OCI-LY1 (cell line): ENCODE measurements at regions not wholly inside any gene's neighbourhood (a gene's known extent, or its start where the extent isn't known, plus 50 kb on each side); places are given as distances from the start of the nearest gene placed in this dataset.

Experiments used
- H2AFZ ChIP-seq: fragments of 200-600 bp; sonication (generic), shearing (Covaris generic); 2 replicates; pipeline ENCODE4 v1.6.0; 2014; ENCODE audit warnings: antibody characterized with exemption, mild to moderate bottlenecking, low read length
- H3F3A ChIP-seq: fragments of 200-600 bp; sonication (generic), shearing (Covaris generic); 2 replicates; pipeline ENCODE4 v1.6.0; 2014; ENCODE audit warnings: mild to moderate bottlenecking, antibody characterized with exemption, low read length, moderate library complexity; ENCODE audit not compliant: insufficient read depth
- H3K27ac ChIP-seq: fragments of 200-600 bp; sonication (generic); 2 replicates; pipeline ENCODE4 v1.5.1; 2014; ENCODE audit warnings: low read length, mixed run types, mild to moderate bottlenecking, low read depth; ENCODE audit not compliant: poor library complexity, severe bottlenecking
- H3K27me3 ChIP-seq: fragments of 200-600 bp; sonication (generic); 2 replicates; pipeline ENCODE4 v1.6.0; 2014; ENCODE audit warnings: antibody characterized with exemption, mild to moderate bottlenecking, low read length, moderate library complexity; ENCODE audit not compliant: insufficient read depth
- H3K36me3 ChIP-seq: fragments of 200-600 bp; sonication (generic); 2 replicates; pipeline ENCODE4 v1.6.1; 2014; ENCODE audit warnings: mild to moderate bottlenecking, antibody characterized with exemption, low read length, moderate library complexity, mixed read lengths; ENCODE audit not compliant: insufficient read depth
- H3K4me1 ChIP-seq: fragments of 200-600 bp; sonication (generic); 2 replicates; pipeline ENCODE4 v1.5.1; 2014; ENCODE audit warnings: mild to moderate bottlenecking, low read length, moderate library complexity; ENCODE audit not compliant: insufficient read depth, severe bottlenecking
- H3K4me2 ChIP-seq: fragments of 200-600 bp; sonication (generic), shearing (Covaris generic); 2 replicates; pipeline ENCODE4 v1.6.1; 2014; ENCODE audit warnings: low read length
- H3K4me3 ChIP-seq: fragments of 200-600 bp; sonication (generic); 2 replicates; pipeline ENCODE4 v1.5.1; 2014; ENCODE audit warnings: low read length, low read depth, mild to moderate bottlenecking, mixed read lengths; ENCODE audit not compliant: poor library complexity, severe bottlenecking
- H3K79me2 ChIP-seq: fragments of 200-600 bp; shearing (Covaris generic); 2 replicates; pipeline ENCODE4 v1.6.1; 2016; ENCODE audit warnings: mixed run types, low read length, mixed read lengths; ENCODE audit not compliant: insufficient read depth
- H3K9ac ChIP-seq: fragments of 200-600 bp; sonication (generic), shearing (Covaris generic); 2 replicates; pipeline ENCODE4 v1.6.1; 2014; ENCODE audit warnings: mild to moderate bottlenecking, low read length, mixed read lengths
- H3K9me2 ChIP-seq: fragments of 200-600 bp; sonication (generic), shearing (Covaris generic); 2 replicates; pipeline ENCODE4 v1.6.1; 2014; ENCODE audit warnings: low read depth, mild to moderate bottlenecking, low read length, mixed read lengths
- H3K9me3 ChIP-seq: fragments of 200-600 bp; shearing (Covaris generic); 2 replicates; pipeline ENCODE4 v1.6.1; 2014; ENCODE audit warnings: low read length, mixed read lengths
- H4K20me1 ChIP-seq: fragments of 200-600 bp; sonication (generic), shearing (Covaris generic); 2 replicates; pipeline ENCODE4 v1.6.0; 2016; ENCODE audit warnings: mild to moderate bottlenecking, low read length; ENCODE audit not compliant: insufficient read depth
- EZH2 ChIP-seq: fragments of 200-600 bp; sonication (generic), shearing (Covaris generic); IDR thresholded peaks from 2 replicates; pipeline ENCODE4 v1.8.0; 2017; ENCODE audit warnings: borderline replicate concordance, mixed run types, mild to moderate bottlenecking, antibody characterized with exemption, low read length, moderate library complexity, mixed read lengths
- TF ChIP-seq, protein P1 (sequence below): fragments of 200-600 bp; sonication (generic), shearing (Covaris generic); IDR thresholded peaks from 2 replicates; pipeline ENCODE4 v1.5.1; 2017; ENCODE audit warnings: mild to moderate bottlenecking, antibody characterized with exemption, low read length, moderate library complexity, mixed read lengths

GRCh38 chr18:46266473-46266872 lies 162.3 kb downstream of the HAUS1 start:
- Histone ChIP-seq H3K36me3 (peaks cover 51% of the 10 kb centered on the region), H3K4me3 (no peak overlapping the region), H3K4me1 (no peaks in the 10 kb centered on the region), H3K79me2 (no peaks in the 10 kb centered on the region), H3K27me3 (no peaks in the 10 kb centered on the region), H4K20me1 (no peaks in the 10 kb centered on the region), H3K9ac (no peak overlapping the region), H3K27ac (no peak overlapping the region), H3F3A (no peaks in the 10 kb centered on the region), H3K4me2 (no peak overlapping the region), H2AFZ (no peak overlapping the region), H3K9me2 (no peaks in the 10 kb centered on the region), H3K9me3 (no peaks in the 10 kb centered on the region)
- no peak for TF ChIP-seq EZH2
- TF ChIP-seq, protein P1, sequence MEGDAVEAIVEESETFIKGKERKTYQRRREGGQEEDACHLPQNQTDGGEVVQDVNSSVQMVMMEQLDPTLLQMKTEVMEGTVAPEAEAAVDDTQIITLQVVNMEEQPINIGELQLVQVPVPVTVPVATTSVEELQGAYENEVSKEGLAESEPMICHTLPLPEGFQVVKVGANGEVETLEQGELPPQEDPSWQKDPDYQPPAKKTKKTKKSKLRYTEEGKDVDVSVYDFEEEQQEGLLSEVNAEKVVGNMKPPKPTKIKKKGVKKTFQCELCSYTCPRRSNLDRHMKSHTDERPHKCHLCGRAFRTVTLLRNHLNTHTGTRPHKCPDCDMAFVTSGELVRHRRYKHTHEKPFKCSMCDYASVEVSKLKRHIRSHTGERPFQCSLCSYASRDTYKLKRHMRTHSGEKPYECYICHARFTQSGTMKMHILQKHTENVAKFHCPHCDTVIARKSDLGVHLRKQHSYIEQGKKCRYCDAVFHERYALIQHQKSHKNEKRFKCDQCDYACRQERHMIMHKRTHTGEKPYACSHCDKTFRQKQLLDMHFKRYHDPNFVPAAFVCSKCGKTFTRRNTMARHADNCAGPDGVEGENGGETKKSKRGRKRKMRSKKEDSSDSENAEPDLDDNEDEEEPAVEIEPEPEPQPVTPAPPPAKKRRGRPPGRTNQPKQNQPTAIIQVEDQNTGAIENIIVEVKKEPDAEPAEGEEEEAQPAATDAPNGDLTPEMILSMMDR: no peak

- Histone ChIP-seq H3K36me3 (peaks cover 33% of the 10 kb centered on the region), H2AFZ (no peak overlapping the region), H3K4me3 (no peak overlapping the region), H3K9ac (no peak overlapping the region), H3K27me3 (no peaks in the 10 kb centered on the region), H3K4me2 (no peak overlapping the region), H3K79me2 (no peaks in the 10 kb centered on the region), H3F3A (no peaks in the 10 kb centered on the region), H4K20me1 (no peaks in the 10 kb centered on the region), H3K4me1 (no peaks in the 10 kb centered on the region), H3K9me2 (no peaks in the 10 kb centered on the region), H3K27ac (no peak overlapping the region), H3K9me3 (no peaks in the 10 kb centered on the region)
- TF ChIP-seq, protein P1: no peak
- TF ChIP-seq EZH2: no peak
Observed at GRCh38 chr18:46268671-46269070, 164.5 kb downstream of the HAUS1 start.

GRCh38 chr18:46269275-46269674 lies 165.1 kb downstream of the HAUS1 start:
- Histone ChIP-seq H3K27me3 (no peaks in the 10 kb centered on the region), H4K20me1 (no peaks in the 10 kb centered on the region), H3K4me3 (no peak overlapping the region), H3K9me2 (no peaks in the 10 kb centered on the region), H3F3A (no peaks in the 10 kb centered on the region), H3K9me3 (no peaks in the 10 kb centered on the region), H3K36me3 (peaks cover 27% of the 10 kb centered on the region), H3K9ac (no peak overlapping the region), H3K4me2 (no peak overlapping the region), H3K79me2 (no peaks in the 10 kb centered on the region), H2AFZ (no peak overlapping the region), H3K27ac (no peak overlapping the region), H3K4me1 (no peaks in the 10 kb centered on the region)
- no peak for TF ChIP-seq EZH2
- TF ChIP-seq, protein P1: no peak
